HG02885 (cell line): ENCODE measurements at regions not wholly inside any gene's neighbourhood (a gene's known extent, or its start where the extent isn't known, plus 50 kb on each side); places are given as distances from the start of the nearest gene placed in this dataset.
"Not testable (repeated sequence)": the region's sequence is repeated elsewhere in the genome, so short reads cannot be mapped to it uniquely, and the experiment has no call there.

Source experiments
- ATAC-seq: cut with Tn5 transposase; IDR thresholded peaks from one replicate; pipeline ENCODE4 v1.9.1; 2021; ENCODE audit warnings: mild to moderate bottlenecking; ENCODE audit not compliant: unreplicated experiment, poor library complexity

GRCh38 chr13:47892374-47892773, 108.7 kb downstream of the SUCLA2 start:
- ATAC-seq: no peak

- ATAC-seq: no peak
Observed at GRCh38 chr13:47890146-47890814, 110.8 kb downstream of the SUCLA2 start.

GRCh38 chr13:47886314-47886713, 114.8 kb downstream of the SUCLA2 start:
- ATAC-seq: no peak

DNA sequence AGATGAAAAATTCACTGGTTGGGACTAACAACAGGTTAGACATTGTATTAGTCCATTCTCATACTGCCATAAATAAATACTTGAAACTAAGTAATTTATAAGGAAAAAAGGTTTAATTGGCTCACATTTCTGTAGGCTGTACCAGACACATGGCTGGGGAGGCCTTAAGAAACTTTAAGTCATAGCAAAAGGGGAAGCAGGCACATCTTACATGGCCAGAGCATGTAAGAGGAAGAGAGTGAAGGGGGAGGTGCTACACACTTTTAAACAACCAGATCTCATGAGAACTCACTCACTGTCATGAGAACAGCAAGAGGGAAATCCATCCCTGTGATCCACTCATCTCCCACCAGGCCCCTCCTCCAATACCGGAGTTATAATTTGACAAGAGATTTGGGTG, 125.9 kb downstream of the SUCLA2 start:
- no peak for ATAC-seq

DNA sequence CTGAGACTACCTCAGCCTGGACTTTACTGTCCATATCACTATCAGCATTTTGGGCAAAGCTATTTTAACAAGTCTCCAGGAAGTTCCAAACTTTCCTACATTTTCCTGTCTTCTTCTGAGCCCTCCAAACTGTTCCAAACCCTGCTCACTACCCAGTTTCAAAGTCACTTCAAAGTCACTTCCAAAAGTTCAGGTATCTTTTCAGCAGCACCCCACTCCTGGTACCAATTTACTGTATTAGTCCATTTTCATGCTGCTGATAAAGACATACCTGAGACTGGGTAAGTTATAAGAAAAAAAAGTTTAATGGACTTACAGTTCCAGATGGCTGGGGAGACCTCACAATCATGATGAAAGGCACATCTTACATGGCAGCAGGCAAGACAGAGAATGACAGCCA, 127.1 kb downstream of the SUCLA2 start:
- ATAC-seq: not testable (repeated sequence)

DNA sequence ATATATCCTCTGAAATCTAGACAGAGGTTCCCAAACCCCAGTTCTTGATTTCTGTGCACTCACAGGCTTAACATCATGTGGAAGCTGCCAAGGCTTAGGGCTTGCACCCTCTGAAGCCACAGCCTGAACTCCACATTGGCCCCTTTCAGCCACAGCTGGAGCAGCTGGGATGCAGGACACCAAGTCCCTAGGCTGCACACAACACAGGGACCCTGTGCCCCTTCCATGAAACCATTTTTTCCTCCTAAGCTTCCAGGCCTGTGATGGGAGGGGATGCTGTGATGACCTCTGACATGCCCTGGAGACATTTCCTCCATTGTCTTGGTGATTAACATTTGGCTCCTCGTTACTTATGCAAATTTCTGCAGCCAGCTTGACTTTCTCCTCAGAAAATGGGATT, 127.8 kb downstream of the SUCLA2 start:
- ATAC-seq: not testable (repeated sequence)

DNA sequence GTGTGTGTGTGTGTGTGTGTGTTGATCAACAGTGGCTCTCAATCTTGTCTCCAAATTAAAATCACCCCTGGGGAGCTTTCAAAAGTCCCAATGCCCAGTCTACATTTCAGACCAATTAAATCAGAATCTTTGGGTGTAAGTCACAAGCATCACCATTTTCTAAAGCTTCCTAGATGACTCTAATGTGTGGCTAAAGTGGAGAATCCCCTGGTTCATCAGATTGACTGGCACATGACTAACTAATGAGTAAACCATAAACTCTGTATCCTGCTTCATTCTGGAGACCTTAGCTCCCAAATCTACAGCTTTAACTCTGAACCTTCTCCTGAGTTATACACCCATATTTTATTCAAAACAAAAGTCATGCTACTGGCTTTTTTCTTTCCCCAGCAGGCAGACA, 131.3 kb downstream of the SUCLA2 start:
- ATAC-seq: no peak

DNA sequence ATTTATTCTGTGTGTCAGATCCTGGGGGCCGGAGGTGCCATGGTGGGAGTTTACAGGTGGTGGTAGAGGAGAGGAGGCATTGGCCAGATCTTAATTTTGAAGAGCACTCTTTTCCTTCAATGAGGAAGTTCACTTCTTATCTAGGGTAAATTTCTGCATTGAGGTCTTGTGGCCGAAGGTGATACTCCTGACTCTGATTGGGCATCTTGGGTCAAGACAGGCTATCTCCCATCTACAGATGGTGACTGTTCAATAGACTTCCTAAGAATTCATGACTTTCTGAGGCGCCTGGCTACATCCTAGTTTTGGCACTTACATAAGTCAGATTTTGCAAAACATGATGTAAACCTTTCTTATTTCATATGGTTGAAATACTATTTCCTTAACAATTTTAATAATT, 135.2 kb downstream of the SUCLA2 start:
- ATAC-seq: no peak

- ATAC-seq: no peak
Observed at GRCh38 chr13:47862841-47863240, 138.2 kb downstream of the SUCLA2 start.

DNA sequence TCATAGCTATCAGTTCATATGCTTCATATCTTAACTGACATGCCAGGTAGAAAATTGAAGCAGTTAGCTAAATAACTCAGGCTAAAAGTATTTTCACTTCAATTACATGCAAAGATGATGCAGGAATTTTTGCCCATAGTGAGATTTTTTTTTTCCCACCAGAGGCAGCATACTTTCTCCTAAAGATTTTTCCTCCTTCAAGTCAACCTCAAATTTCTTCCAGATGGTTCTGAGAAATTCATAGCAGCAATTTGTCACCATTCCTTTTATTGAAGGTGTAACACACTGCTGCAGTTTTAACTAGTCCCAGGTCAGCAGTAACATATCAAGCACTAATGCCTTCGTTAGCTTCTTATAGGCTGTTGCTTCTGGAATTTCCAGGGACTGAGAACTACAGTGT, 141.9 kb downstream of the SUCLA2 start:
- ATAC-seq: no peak

GRCh38 chr13:47858042-47859025, 142.7 kb downstream of the SUCLA2 start:
- no peak for ATAC-seq

DNA sequence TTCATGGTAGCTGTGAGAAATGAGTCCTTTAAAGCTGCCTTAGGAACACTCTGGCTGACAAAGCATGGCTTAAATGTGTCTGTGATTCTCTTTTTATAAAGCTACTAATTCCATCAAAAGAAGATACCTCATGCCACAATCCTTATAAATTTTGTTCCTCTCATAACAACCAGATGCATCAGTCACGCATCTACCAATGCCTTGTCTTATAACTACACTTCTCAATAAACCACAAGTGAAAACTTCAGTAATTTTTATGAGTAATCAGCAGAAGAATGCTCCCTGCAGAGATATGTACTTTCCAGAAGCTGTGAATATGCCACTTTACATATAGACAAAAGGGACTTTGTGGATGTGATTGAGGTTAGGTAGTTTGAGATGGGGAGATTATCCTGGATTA, 147.8 kb downstream of the SUCLA2 start:
- ATAC-seq: no peak

- no peak for ATAC-seq
Observed at GRCh38 chr13:47846886-47847285, 154.2 kb downstream of the SUCLA2 start.

GRCh38 chr13:47845981-47846380, 155.1 kb downstream of the SUCLA2 start:
- ATAC-seq: no peak

GRCh38 chr13:47843005-47843404, 158.1 kb downstream of the SUCLA2 start:
- no peak for ATAC-seq

- ATAC-seq: no peak
Observed at GRCh38 chr13:47841151-47841550, 159.9 kb downstream of the SUCLA2 start.

DNA sequence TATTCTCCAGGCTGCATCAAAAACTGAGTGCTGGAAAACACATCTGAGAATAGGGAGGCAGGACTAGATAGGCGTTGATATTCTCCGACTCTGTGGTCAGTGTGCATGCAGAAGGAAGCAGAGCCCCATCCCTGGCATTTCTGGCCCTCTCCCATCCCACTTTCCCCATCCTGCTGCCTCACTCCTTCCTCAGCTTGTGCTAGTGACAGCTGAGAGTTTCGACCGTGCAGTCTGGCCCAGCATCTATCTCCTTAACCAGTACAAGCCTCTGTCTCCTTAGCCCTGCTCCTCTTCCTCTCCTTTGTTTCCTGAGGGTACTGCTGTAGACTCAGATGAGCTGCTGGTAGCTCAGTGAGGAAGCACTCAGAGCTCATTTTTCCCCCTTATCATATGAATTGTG, 163.2 kb downstream of the SUCLA2 start:
- no peak for ATAC-seq

DNA sequence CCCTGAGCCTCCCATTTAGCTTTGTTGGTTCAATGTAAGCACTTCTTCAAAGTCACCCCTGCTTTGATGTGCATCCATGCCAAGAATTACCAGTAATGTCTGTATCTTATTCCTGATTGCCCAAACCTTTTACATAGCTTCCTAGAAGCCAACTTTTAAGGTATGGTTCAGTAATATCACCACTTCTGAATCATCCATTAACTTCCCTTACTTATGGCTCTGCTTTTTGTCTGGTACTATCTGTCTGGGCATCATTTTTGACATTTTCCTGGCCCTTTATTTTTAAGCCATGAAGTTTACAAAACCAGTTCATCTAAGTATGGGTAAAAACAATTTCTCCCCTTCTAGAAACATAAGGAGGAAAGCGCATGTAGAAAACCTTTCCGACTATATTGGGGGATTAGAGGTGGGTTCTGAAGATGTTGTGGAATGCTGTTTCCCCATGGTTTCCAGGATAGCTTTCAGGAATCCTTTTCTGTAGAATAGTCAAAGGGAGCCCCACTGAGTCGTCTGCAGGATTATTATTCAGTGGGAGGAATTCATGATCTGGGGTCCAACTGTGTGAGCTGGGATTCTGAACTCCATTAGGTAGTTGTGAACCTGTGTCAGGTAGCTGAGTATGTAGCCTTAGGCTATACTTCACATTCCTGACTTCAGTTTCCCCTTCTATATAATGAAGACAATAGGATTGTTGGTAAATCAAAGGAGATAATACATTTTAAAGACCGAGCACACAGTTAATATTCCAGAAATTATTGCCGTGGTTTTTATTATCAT, 163.8 kb downstream of the SUCLA2 start:
- no peak for ATAC-seq

DNA sequence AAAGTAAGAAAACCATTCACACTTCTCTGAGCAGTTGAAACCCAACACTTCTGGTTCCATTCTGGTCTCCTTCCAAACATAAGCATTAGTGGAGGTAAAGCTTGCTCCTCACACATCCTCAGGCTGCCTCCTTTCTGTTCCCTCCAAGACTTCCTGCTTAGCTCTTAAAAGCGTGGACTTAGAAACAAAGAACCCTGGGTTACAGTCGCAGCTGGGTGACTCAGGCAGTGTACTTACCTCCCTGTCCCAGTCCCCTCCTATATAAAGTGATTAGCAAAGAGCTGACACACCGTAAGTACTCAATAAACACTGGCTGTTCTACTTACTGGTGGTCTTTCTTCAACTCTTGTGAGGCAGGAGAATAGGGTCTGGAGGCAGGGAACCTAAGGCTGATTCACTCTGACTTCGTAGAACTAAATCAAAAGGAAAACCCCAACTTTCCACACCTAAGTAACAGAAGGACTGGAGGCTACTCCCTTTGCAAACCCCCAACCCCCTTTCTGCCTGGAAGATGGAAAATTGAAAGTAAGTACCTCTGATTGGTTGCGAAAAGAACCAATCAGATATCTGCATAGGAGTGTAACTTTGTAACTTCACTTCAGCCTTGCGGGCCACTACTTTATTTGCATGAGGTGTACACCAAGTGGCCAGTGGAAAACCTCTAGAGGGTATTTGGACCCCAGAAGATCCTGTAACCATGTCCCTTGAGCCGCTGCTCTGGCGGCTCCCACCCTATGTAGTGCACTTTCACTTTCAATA, 165.4 kb downstream of the SUCLA2 start:
- ATAC-seq: no peak

- ATAC-seq: no peak
Observed at GRCh38 chr13:47832458-47832972, 168.6 kb downstream of the SUCLA2 start.
